ENCODE measurements at regions not wholly inside any gene's neighbourhood (a gene's known extent, or its start where the extent isn't known, plus 50 kb on each side); places are given as distances from the start of the nearest gene placed in this dataset.
"Not testable (repeated sequence)": the region's sequence is repeated elsewhere in the genome, so short reads cannot be mapped to it uniquely, and the experiment has no call there.

DNA sequence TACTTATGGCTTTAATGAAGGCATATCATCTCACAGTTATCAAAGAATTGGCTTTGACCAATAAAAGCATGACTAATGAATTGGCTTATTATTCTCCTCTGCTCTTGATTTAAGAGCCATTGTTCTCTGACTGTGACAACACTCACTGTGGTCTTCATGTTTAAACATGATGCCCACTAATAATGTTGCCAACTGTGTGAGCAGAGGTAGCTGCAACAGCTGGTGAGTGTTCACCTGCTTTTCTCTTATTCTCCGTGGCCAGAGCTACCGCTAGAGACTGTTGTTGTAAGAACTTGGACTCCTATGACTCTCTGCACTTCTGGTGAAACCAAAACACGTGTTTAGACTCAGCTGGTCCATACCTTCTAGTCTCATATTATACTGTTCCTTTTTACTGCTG lies 335.9 kb downstream of the XPNPEP1 start:
- Mint-ChIP-seq H3K4me3 (no peak overlapping the region), H3K9me3 (ENCODE audit: low read depth) (peaks cover 6% of the 10 kb centered on the region), H3K36me3 (no peaks in the 10 kb centered on the region), H3K27me3 (peaks cover 2% of the 10 kb centered on the region), H3K27ac (no peak overlapping the region), H3K4me1 (ENCODE audit: low read depth) (no peaks in the 10 kb centered on the region)

DNA sequence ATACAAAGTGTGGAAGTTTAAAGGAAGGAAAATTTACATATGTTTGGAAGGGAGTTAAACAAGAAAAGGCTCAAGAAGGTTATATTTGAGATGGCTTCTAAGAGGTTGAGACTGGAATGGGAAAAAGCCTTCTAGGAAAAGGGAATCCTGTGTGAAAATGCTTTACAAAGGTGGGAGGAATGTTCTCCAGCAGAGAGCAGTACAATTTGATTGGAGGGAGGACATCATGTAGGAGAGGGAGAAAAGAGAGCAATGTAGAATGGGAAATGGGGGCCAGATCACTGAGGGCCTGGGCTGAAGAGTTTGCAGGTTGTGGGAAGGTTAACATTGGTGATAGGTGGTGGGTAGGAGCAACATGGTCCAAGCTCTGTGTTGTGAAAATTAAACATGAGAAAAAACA lies 366.9 kb downstream of the XPNPEP1 start:
- no peaks in the 10 kb centered on the region for H3K36me3 Mint-ChIP-seq
- no peaks in the 10 kb centered on the region for H3K4me1 Mint-ChIP-seq (ENCODE audit: low read depth)
- H3K27ac Mint-ChIP-seq, result no peak overlapping the region
- H3K27me3 Mint-ChIP-seq, result peaks cover 3% of the 10 kb centered on the region
- H3K9me3 Mint-ChIP-seq (ENCODE audit: low read depth), result peaks cover 12% of the 10 kb centered on the region
- no peak overlapping the region for H3K4me3 Mint-ChIP-seq

DNA sequence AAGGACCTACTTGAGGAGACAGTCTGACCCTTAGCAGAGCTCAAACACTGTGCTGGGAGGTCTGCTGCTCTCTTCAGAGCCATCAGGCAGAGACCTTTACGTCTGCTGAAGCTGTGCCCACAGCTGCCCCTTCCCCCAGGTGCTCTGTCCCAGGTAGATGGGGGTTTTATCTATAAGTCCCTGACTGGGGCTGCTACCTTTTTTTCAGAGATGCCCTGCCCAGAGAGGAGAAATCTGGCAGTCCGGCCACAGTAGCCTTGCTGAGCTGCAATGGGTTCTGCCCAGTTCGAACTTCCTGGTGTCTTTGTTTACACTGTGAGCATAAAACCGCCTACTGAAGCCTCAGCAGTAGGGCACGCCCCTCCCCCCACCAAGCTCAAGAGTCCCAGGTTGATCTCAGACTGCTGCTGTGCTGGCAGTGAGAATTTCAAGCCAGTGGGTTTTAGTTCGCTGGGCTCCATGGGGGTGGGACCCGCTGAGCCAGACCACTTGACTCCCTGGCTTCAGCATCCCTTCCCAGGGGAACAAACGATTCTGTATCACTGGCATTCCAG lies 381.2 kb downstream of the XPNPEP1 start:
- H3K27ac Mint-ChIP-seq; H3K4me1 Mint-ChIP-seq (ENCODE audit: low read depth); H3K36me3 Mint-ChIP-seq: not testable (repeated sequence)

DNA sequence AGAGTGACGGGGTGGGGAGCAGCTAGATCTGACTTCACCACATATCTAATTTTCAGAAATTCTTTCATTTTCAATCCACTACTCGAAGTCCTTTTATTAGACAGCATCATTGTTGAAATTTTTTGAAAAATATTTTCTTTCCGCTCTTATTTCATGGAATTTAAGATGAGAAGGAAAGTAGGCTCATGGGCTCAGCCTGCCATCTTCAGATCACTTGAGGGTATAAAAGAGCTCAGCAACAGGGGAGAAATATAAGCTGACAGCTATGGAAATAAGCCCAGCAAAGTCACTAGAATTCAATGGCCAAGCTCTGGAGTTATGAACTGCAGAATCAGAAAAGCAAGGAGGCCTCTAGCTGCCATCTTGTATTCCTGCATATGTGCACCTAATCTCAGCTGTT lies 389.1 kb downstream of the XPNPEP1 start:
- no peak overlapping the region for H3K27ac Mint-ChIP-seq
- H3K27me3 Mint-ChIP-seq, result no peaks in the 10 kb centered on the region
- no peaks in the 10 kb centered on the region for H3K4me1 Mint-ChIP-seq (ENCODE audit: low read depth)
- no peaks in the 10 kb centered on the region for H3K36me3 Mint-ChIP-seq
- H3K4me3 Mint-ChIP-seq, result no peak overlapping the region
- H3K9me3 Mint-ChIP-seq (ENCODE audit: low read depth), result peaks cover 10% of the 10 kb centered on the region

More for the DNA sequence above, 381.2 kb downstream of the XPNPEP1 start:
- H3K27me3 Mint-ChIP-seq; H3K9me3 Mint-ChIP-seq (ENCODE audit: low read depth); H3K4me3 Mint-ChIP-seq: not testable (repeated sequence)

DNA sequence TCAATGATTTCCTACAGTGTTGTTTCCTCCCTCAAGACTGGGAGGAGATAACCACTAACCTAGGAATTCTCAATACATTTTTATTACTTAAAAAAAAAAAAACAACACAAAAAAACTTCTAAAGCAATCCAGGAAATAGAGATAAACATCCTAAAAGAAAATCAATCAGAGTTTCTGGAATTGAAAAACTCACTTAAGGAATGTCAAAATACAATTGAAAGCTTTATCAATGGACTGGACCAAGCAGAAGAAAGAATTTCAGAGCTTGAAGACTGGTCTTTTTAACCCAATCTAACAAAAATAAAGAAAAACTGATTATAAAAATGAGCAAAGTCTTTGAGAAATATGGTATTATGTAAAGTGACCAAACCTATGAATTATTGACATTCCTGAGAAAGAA lies 394.1 kb downstream of the XPNPEP1 start:
- Mint-ChIP-seq H3K4me3 (no peak overlapping the region), H3K27ac (no peak overlapping the region), H3K36me3 (peaks cover 3% of the 10 kb centered on the region), H3K9me3 (ENCODE audit: low read depth) (peaks cover 8% of the 10 kb centered on the region), H3K4me1 (ENCODE audit: low read depth) (no peaks in the 10 kb centered on the region), H3K27me3 (no peaks in the 10 kb centered on the region)

DNA sequence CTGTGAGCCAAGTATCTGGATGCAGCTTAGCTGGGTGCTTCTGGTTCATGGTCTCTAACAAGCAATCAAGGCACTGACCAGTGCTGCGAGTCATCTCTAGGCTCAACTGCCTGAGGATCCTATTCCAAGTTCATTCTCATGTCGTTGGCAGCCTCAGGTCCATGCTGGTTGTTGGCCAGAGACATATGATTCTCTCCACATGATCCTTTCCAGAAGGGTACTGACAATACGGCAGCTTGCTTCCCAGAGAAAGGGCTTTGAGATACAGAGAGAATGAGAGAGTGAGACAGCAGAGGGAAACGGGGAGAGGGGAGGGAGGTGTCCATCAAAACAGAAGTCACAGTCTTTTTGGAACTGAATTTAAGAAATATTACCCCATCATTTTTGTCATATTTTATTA lies 405.6 kb downstream of the XPNPEP1 start:
- no peak overlapping the region for H3K27ac Mint-ChIP-seq
- peaks cover 3% of the 10 kb centered on the region for H3K9me3 Mint-ChIP-seq (ENCODE audit: low read depth)
- H3K4me3 Mint-ChIP-seq, result no peak overlapping the region
- H3K27me3 Mint-ChIP-seq, result no peaks in the 10 kb centered on the region
- no peaks in the 10 kb centered on the region for H3K36me3 Mint-ChIP-seq
- no peaks in the 10 kb centered on the region for H3K4me1 Mint-ChIP-seq (ENCODE audit: low read depth)

DNA sequence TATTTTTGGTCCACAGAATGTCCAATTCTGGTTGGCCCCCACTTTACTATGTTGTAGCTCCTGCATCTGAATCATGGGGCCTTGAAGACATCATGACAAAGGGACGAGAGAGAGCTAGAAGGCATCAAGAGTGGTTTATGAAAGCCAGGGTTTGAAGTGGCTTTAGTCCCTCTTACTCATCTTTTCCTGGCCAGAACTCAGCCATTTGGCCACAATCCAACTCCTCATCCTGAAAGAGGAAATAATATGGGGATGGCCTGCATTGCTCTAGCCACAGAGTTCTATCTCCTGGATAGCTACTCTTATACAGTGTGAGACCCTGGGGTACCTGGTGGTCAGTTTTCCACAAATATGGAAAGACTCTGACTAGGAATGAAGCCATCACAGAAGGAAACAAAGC lies 418.9 kb downstream of the XPNPEP1 start:
- H3K9me3 Mint-ChIP-seq (ENCODE audit: low read depth), result no peaks in the 10 kb centered on the region
- H3K36me3 Mint-ChIP-seq, result no peaks in the 10 kb centered on the region
- H3K4me1 Mint-ChIP-seq (ENCODE audit: low read depth), result no peaks in the 10 kb centered on the region
- H3K27me3 Mint-ChIP-seq, result no peaks in the 10 kb centered on the region
- H3K27ac Mint-ChIP-seq, result no peak overlapping the region
- no peak overlapping the region for H3K4me3 Mint-ChIP-seq

DNA sequence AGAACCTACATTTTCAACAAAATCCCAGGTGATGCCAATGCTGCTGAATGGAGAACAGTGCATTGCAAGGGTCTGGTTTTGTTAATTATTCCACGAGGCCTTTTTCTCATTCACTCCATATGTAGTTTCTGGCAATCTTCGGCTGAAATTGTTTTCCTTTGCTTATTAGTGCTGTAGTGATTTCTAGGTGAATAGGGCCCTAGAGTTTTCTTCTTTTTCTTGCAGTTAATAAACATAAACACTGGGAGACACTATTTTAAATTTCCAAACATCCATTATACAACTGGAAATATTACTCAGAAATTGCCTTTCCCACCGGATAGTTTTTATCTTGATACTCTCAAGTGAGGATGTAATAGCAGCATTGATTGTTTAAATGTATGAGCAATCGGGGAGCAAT lies 435.6 kb downstream of the XPNPEP1 start:
- H3K27ac Mint-ChIP-seq, result no peak overlapping the region
- H3K9me3 Mint-ChIP-seq (ENCODE audit: low read depth), result peaks cover 5% of the 10 kb centered on the region
- H3K36me3 Mint-ChIP-seq, result no peaks in the 10 kb centered on the region
- H3K4me3 Mint-ChIP-seq, result no peak overlapping the region
- H3K27me3 Mint-ChIP-seq, result no peaks in the 10 kb centered on the region
- H3K4me1 Mint-ChIP-seq (ENCODE audit: low read depth), result no peaks in the 10 kb centered on the region

DNA sequence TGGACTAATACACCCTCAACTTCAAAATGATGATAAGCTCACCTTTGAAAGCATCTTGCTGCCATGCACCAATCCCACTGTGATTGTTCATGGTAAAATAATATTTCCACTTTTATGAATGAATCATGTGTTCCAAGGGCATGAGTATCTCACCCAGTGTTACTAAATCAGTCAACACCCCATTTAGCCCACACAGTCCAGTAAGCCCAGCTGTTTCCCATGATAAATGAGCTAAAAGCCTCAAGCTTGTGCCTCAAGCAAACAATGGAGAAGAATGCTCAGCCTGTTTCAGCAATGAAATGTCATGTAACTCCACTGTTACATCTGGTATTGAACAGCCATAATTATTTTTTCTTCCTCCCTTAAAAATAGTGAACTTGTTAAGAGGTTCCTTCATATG lies 442.5 kb downstream of the XPNPEP1 start:
- Mint-ChIP-seq H3K27me3 (no peaks in the 10 kb centered on the region), H3K36me3 (no peaks in the 10 kb centered on the region), H3K4me1 (ENCODE audit: low read depth) (no peaks in the 10 kb centered on the region), H3K27ac (no peak overlapping the region), H3K4me3 (no peak overlapping the region), H3K9me3 (ENCODE audit: low read depth) (no peaks in the 10 kb centered on the region)

DNA sequence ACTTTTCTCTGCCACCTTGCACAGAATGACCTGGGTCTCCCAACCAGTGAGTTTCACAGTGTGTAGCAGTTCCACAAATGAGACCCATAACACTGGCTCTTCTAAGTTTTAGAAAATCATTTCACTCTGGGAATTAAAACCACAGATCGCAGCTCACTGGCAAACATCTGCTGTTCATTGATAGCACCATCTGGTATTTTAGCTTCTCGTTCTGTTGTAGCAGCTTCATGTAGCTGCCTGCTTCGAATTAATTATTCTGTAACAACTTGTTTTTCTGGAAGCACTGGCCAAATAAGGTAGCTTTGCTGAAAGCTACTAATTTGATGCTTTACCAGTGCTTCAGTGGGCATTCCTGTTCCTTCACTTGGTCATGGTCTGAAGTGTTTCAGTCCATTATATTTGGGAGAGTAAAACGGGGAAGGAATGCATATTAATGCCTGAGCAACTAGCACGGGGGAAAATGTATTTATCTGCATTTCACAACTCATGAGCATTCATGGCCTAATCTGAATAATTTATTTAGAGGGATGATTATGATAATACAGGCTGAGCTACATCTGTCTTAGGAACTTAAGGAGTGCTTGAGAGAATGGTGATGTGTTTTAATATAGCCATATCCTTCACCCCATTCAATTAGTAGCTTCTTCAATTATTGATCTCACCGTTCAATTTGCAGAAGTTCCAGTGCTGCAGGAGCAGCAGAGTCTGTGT lies 447.4 kb downstream of the XPNPEP1 start:
- H3K4me1 Mint-ChIP-seq (ENCODE audit: low read depth), result no peaks in the 10 kb centered on the region
- no peaks in the 10 kb centered on the region for H3K27me3 Mint-ChIP-seq
- H3K9me3 Mint-ChIP-seq (ENCODE audit: low read depth), result no peaks in the 10 kb centered on the region
- no peaks in the 10 kb centered on the region for H3K36me3 Mint-ChIP-seq
- H3K27ac Mint-ChIP-seq, result no peak overlapping the region
- no peak overlapping the region for H3K4me3 Mint-ChIP-seq

DNA sequence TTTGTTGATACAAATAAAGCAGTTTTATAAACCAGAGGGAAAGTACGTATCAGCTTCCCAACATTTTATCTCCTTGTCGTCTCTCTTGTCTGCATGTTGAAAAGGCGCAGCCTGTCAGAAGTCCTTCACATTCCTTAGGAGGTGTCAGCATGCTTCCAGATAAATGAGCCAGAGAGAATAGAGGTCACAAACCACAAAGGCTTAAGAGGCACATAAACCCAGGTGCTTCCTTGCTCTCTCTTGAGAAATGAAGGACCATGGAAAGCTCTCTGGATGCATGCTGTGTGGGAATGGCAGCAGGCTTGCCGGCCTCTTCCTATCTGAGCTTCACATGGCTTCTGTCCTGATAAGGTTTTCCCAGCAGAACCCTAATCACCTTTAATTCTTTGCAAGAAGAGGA lies 448.5 kb downstream of the XPNPEP1 start:
- H3K36me3 Mint-ChIP-seq, result no peaks in the 10 kb centered on the region
- no peak overlapping the region for H3K27ac Mint-ChIP-seq
- H3K4me1 Mint-ChIP-seq (ENCODE audit: low read depth), result no peaks in the 10 kb centered on the region
- no peaks in the 10 kb centered on the region for H3K9me3 Mint-ChIP-seq (ENCODE audit: low read depth)
- no peaks in the 10 kb centered on the region for H3K27me3 Mint-ChIP-seq
- no peak overlapping the region for H3K4me3 Mint-ChIP-seq

DNA sequence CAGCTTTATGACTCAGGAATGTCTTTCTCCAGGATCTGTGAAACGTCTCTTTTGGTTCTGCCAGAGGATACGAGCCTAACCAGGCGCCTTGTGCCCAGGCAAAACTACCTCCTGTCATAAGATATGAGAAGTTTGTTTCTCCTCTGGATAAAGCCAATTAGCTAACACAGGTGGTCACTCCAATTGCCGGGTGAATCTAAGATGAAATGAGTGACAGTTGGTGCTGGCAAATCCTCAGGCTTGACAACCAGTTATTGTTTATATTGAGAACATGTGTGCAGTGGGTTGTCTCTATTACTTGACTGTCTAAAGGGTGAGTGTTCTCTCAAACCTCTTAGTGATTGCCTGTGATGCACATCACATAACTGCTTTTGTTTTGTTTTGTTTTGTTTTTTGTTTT lies 449.1 kb downstream of the XPNPEP1 start:
- no peak overlapping the region for H3K27ac Mint-ChIP-seq
- no peaks in the 10 kb centered on the region for H3K9me3 Mint-ChIP-seq (ENCODE audit: low read depth)
- no peak overlapping the region for H3K4me3 Mint-ChIP-seq
- no peaks in the 10 kb centered on the region for H3K27me3 Mint-ChIP-seq
- no peaks in the 10 kb centered on the region for H3K4me1 Mint-ChIP-seq (ENCODE audit: low read depth)
- H3K36me3 Mint-ChIP-seq, result no peaks in the 10 kb centered on the region

DNA sequence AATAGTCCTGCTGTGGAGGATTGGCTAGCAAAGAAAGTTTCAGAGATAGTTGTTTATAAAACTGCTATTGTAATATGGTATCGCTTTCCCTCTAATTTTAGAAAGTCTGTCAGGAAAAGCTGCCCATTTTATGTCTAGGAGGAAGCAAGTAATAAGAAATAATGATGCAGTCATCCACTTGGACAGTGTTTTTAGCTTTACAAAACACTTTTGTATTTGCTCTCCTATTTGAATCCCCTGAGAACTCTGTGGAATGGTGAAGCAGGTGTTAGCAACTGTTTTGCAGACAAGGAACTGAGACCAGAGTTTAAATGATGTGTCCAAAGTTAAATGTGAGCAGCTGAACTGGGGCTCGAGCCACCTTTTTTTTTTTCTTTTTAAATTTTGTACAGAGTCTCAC lies 455.8 kb downstream of the XPNPEP1 start:
- Mint-ChIP-seq H3K27me3 (peaks cover 3% of the 10 kb centered on the region), H3K4me1 (ENCODE audit: low read depth) (no peaks in the 10 kb centered on the region), H3K9me3 (ENCODE audit: low read depth) (no peaks in the 10 kb centered on the region), H3K4me3 (no peak overlapping the region), H3K36me3 (no peaks in the 10 kb centered on the region), H3K27ac (no peak overlapping the region)

DNA sequence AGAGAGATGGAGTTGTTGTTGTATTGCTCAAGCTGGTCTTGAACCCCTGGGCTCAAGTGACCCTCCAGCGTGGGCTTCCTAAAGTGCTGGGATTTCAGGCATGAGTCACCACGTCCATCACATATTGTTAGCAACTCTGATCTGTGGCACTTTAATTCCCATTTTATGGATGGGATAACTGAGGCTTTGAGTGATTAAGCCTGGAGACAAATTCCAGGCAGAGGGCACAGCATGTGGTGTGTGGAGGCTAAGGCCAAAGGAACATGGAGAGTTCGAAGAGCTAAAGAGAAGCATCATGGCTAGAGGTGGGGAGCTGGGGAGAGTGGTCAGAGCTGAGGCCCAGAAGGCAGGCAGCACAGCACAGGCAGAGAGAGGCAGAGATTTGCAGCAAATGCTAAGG lies 458.4 kb downstream of the XPNPEP1 start:
- no peak overlapping the region for H3K27ac Mint-ChIP-seq
- H3K4me1 Mint-ChIP-seq (ENCODE audit: low read depth), result no peaks in the 10 kb centered on the region
- H3K9me3 Mint-ChIP-seq (ENCODE audit: low read depth), result peaks cover 4% of the 10 kb centered on the region
- H3K4me3 Mint-ChIP-seq, result no peak overlapping the region
- no peaks in the 10 kb centered on the region for H3K36me3 Mint-ChIP-seq
- H3K27me3 Mint-ChIP-seq, result peaks cover 9% of the 10 kb centered on the region

DNA sequence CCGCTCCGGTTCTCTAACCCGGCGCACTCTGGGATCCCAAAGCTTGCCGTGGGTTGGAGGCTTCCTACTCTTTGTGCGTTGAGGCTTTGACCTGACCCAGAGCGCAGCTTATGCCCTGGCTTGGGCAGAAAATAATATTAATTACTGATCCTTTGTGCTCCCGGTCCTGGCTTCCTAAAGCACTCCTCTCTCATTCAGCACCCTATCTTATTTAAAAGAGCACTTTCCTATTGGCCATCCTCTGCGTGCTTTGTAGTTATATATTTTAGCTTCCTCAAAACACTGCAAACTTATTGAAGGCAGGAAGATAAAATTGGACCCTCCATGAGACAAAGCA lies 466.0 kb downstream of the XPNPEP1 start:
- no peaks in the 10 kb centered on the region for H3K36me3 Mint-ChIP-seq
- H3K27ac Mint-ChIP-seq, result no peak overlapping the region
- H3K9me3 Mint-ChIP-seq (ENCODE audit: low read depth), result peaks cover 4% of the 10 kb centered on the region
- no peaks in the 10 kb centered on the region for H3K4me1 Mint-ChIP-seq (ENCODE audit: low read depth)
- H3K27me3 Mint-ChIP-seq, result peaks cover 20% of the 10 kb centered on the region
- no peak overlapping the region for H3K4me3 Mint-ChIP-seq

DNA sequence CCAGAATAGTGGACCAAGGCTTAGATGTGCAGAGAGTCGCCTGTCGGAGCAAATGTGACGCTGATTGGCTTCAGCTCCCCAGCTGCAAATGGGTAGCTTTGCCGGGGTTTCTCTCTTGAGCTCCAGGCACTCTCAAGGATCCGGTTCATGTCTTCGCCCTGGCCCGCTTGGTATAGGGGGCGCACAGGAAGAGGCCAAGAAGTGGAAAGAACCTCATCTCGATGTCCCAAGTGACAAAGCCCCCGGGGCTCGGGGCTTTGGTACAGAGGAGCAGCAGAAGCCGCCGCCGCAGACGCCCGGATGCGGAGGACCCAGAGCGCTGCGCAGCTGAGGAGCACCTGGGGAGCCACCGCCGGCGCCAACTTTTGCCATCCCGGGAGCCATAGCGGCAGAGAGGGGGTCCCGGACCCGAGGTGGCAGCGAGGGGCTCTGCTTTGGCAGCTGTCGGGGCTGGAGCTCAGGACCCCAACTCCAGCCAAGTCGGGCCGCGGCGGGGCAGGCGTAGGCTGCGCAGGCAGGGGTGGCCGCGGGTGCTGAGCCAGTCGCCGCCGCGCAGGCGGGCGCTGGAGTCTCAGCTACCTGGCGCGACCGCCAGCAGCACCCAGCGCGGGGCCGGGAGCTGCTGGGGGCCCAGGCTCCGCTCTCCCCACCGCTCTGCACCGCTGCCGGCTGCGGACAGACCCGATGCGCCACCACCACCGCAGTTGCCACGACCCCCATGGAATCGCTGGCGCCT lies 466.6 kb downstream of the XPNPEP1 start:
- Mint-ChIP-seq H3K27ac (no peak overlapping the region), H3K36me3 (no peaks in the 10 kb centered on the region), H3K4me3 (no peak overlapping the region), H3K9me3 (ENCODE audit: low read depth) (peaks cover under 1% of the 10 kb centered on the region), H3K27me3 (peaks cover 20% of the 10 kb centered on the region), H3K4me1 (ENCODE audit: low read depth) (no peaks in the 10 kb centered on the region)
